H9 (cell line): ENCODE measurements at regions not wholly inside any gene's neighbourhood (a gene's known extent, or its start where the extent isn't known, plus 50 kb on each side); places are given as distances from the start of the nearest gene placed in this dataset.

ENCODE experiments used
- DNase-seq: peaks from one replicate; pipeline ENCODE4 v3.0.0-alpha.2; 2017
- H2AFZ ChIP-seq: one replicate; pipeline ENCODE4 v1.6.1; 2013; ENCODE audit warnings: mild to moderate bottlenecking, low read length, control low read depth, moderate library complexity
- H2AK5ac ChIP-seq: 2 replicates; pipeline ENCODE4 v1.6.1; 2013; ENCODE audit warnings: low read length, control low read depth, mixed read lengths; ENCODE audit not compliant: insufficient read length
- H2BK120ac ChIP-seq: one replicate; pipeline ENCODE4 v1.6.1; 2013; ENCODE audit warnings: low read depth, mild to moderate bottlenecking, low read length, control low read depth, inconsistent platforms; ENCODE audit not compliant: poor library complexity, severe bottlenecking
- H2BK12ac ChIP-seq: 2 replicates; pipeline ENCODE4 v1.6.1; 2013; ENCODE audit warnings: low read length, control low read depth, mixed read lengths, low read depth; ENCODE audit not compliant: insufficient read length
- H2BK15ac ChIP-seq: 2 replicates; pipeline ENCODE4 v1.6.1; 2013; ENCODE audit warnings: low read depth, low read length, control low read depth
- H2BK20ac ChIP-seq: one replicate; pipeline ENCODE4 v1.6.1; 2013; ENCODE audit warnings: low read depth, mild to moderate bottlenecking, low read length, control low read depth, inconsistent platforms; ENCODE audit not compliant: poor library complexity, severe bottlenecking
- H2BK5ac ChIP-seq: 2 replicates; pipeline ENCODE4 v1.6.1; 2013; ENCODE audit warnings: low read length, control low read depth, mixed read lengths; ENCODE audit not compliant: insufficient read length
- H3K14ac ChIP-seq: 2 replicates; pipeline ENCODE4 v1.6.1; 2013; ENCODE audit warnings: low read length, control low read depth; ENCODE audit not compliant: insufficient read depth
- H3K18ac ChIP-seq: 2 replicates; pipeline ENCODE4 v1.6.1; 2013; ENCODE audit warnings: low read depth, mild to moderate bottlenecking, mixed read lengths, low read length, control low read depth; ENCODE audit not compliant: insufficient read length
- H3K23ac ChIP-seq: 2 replicates; pipeline ENCODE4 v1.6.1; 2013; ENCODE audit warnings: low read length, control low read depth, mixed read lengths, low read depth; ENCODE audit not compliant: insufficient read length
- H3K23me2 ChIP-seq: 2 replicates; pipeline ENCODE4 v1.6.1; 2013; ENCODE audit warnings: low read depth, mild to moderate bottlenecking, mixed read lengths, low read length, control low read depth; ENCODE audit not compliant: insufficient read length, poor library complexity, severe bottlenecking
- H3K27ac ChIP-seq: 2 replicates; pipeline ENCODE4 v1.5.1; 2013; ENCODE audit warnings: low read length, control low read depth, mixed read lengths, low read depth; ENCODE audit not compliant: insufficient read length
- H3K27me3 ChIP-seq: 2 replicates; pipeline ENCODE4 v1.6.1; 2013; ENCODE audit warnings: low read length, control low read depth, inconsistent platforms; ENCODE audit not compliant: insufficient read depth
- H3K4ac ChIP-seq: 2 replicates; pipeline ENCODE4 v1.6.1; 2013; ENCODE audit warnings: low read depth, mild to moderate bottlenecking, control low read depth, inconsistent platforms, low read length, moderate library complexity
- H3K4me1 ChIP-seq: 2 replicates; pipeline ENCODE4 v1.6.1; 2013; ENCODE audit warnings: low read length, control low read depth, inconsistent platforms; ENCODE audit not compliant: insufficient read depth
- H3K4me2 ChIP-seq: 2 replicates; pipeline ENCODE4 v1.6.1; 2013; ENCODE audit warnings: low read length, control low read depth, mixed read lengths; ENCODE audit not compliant: insufficient read length, insufficient read depth
- H3K56ac ChIP-seq: 2 replicates; pipeline ENCODE4 v1.6.1; 2013; ENCODE audit warnings: low read depth, mild to moderate bottlenecking, mixed read lengths, low read length, control low read depth; ENCODE audit not compliant: insufficient read length
- H3K79me1 ChIP-seq: 2 replicates; pipeline ENCODE4 v1.6.1; 2013; ENCODE audit warnings: low read depth, mild to moderate bottlenecking, moderate library complexity, low read length, control low read depth, inconsistent platforms; ENCODE audit not compliant: insufficient read depth, poor library complexity, severe bottlenecking
- H3K79me2 ChIP-seq: 2 replicates; pipeline ENCODE4 v1.6.1; 2013; ENCODE audit warnings: low read length, control low read depth, inconsistent platforms; ENCODE audit not compliant: insufficient read depth
- H3K9ac ChIP-seq: 2 replicates; pipeline ENCODE4 v1.6.1; 2013; ENCODE audit warnings: low read length, control low read depth, mixed read lengths; ENCODE audit not compliant: insufficient read length; ENCODE audit errors: extremely low read depth
- H3K9me3 ChIP-seq: one replicate; pipeline ENCODE4 v1.6.1; 2013; ENCODE audit warnings: low read depth, low read length, inconsistent platforms; ENCODE audit not compliant: control insufficient read depth
- H3T11ph ChIP-seq: one replicate; pipeline ENCODE4 v1.6.1; 2013; ENCODE audit warnings: mild to moderate bottlenecking, low read length, control low read depth, inconsistent platforms
- H4K20me1 ChIP-seq: one replicate; pipeline ENCODE4 v1.6.1; 2013; ENCODE audit not compliant: control insufficient read depth, insufficient read length, insufficient read depth
- H4K5ac ChIP-seq: 2 replicates; pipeline ENCODE4 v1.6.1; 2013; ENCODE audit warnings: low read depth, mild to moderate bottlenecking, mixed read lengths, low read length, control low read depth; ENCODE audit not compliant: insufficient read length
- H4K8ac ChIP-seq: replicated peaks from 2 replicates; pipeline ENCODE4 v1.6.1; 2013; ENCODE audit warnings: low read length, control low read depth, mixed read lengths, low read depth; ENCODE audit not compliant: insufficient read length
- H4K91ac ChIP-seq: 2 replicates; pipeline ENCODE4 v1.6.1; 2013; ENCODE audit warnings: low read depth, mild to moderate bottlenecking, moderate library complexity, mixed read lengths, low read length, control low read depth; ENCODE audit not compliant: insufficient read length
- H3K27ac Mint-ChIP-seq, 3 experiments: 2 replicates in 2 of 3; 3 replicates in 1 of 3; pipeline ENCODE4 v1.8.0; 2020 to 2021; ENCODE audit warnings: mixed read lengths in 3 of 3, mild to moderate bottlenecking in 1 of 3, moderate library complexity in 1 of 3
- H3K27me3 Mint-ChIP-seq: 2 replicates; pipeline ENCODE4 v1.8.0; 2021; ENCODE audit warnings: low read depth, mild to moderate bottlenecking, moderate library complexity, mixed read lengths
- H3K36me3 Mint-ChIP-seq, 3 experiments: 2 replicates in 2 of 3; 3 replicates in 1 of 3; pipeline ENCODE4 v1.8.0; 2020 to 2021; ENCODE audit warnings: low read depth in 3 of 3, mixed read lengths in 3 of 3; ENCODE audit not compliant: insufficient read depth in 1 of 3
- H3K4me1 Mint-ChIP-seq, 2 experiments: 2 replicates each; pipeline ENCODE4 v1.8.0; 2020; ENCODE audit warnings: mixed read lengths in 2 of 2
- H3K4me3 Mint-ChIP-seq, 2 experiments: 2 replicates in 1 of 2; 3 replicates in 1 of 2; pipeline ENCODE4 v1.8.0; 2020 to 2021; ENCODE audit warnings: mild to moderate bottlenecking in 2 of 2, mixed read lengths in 2 of 2, moderate library complexity in 1 of 2
- H3K9me3 Mint-ChIP-seq, 2 experiments: 2 replicates in 1 of 2; 3 replicates in 1 of 2; pipeline ENCODE4 v1.8.0; 2020; ENCODE audit warnings: mild to moderate bottlenecking in 2 of 2, mixed read lengths in 2 of 2, moderate library complexity in 1 of 2
- CTCF ChIP-seq: fragments of 200-600 bp; sonication (generic); conservative IDR thresholded peaks from 3 replicates; pipeline ENCODE4 v1.8.0; 2021; ENCODE audit warnings: antibody characterized with exemption, mild to moderate bottlenecking
- WGBS: extraction: QIAGEN DNeasy Blood & Tissue Kit; methylation state at CpG from one replicate; pipeline ENCODE4 v1.1.7; 2013; ENCODE audit warnings: missing lambda C conversion rate, low lambda C conversion rate, mixed read lengths; ENCODE audit not compliant: insufficient read length; ENCODE audit errors: extremely low coverage; 5-methylcytosine and 5-hydroxymethylcytosine counted together

GRCh38 chr5:1671351-1671750 lies 128.3 kb downstream of the MRPL36 start:
- no peaks in the 10 kb centered on the region for H3K9me3 Mint-ChIP-seq
- Histone ChIP-seq H3K23me2 (no peaks in the 10 kb centered on the region), H3K9me3 (no peaks in the 10 kb centered on the region), H2AFZ (no peak overlapping the region), H4K5ac (no peak overlapping the region), H3K4me1 (no peaks in the 10 kb centered on the region), H2BK20ac (no peak overlapping the region), H3K23ac (no peak overlapping the region), H3K4ac (no peak overlapping the region), H3T11ph (no peak overlapping the region), H2BK12ac (no peak overlapping the region), H3K18ac (no peak overlapping the region), H3K27me3 (peaks cover 3% of the 10 kb centered on the region; the same call in 1 of the 2 replicates), H3K56ac (no peak overlapping the region), H2BK120ac (no peak overlapping the region), H3K14ac (no peak overlapping the region), H2AK5ac (no peak overlapping the region), H3K4me2 (no peak overlapping the region), H2BK5ac (no peak overlapping the region), H2BK15ac (no peak overlapping the region), H4K20me1 (no peaks in the 10 kb centered on the region), H3K27ac (no peak overlapping the region), H4K91ac (no peak overlapping the region), H3K79me1 (no peaks in the 10 kb centered on the region), H3K9ac (no peak overlapping the region), H4K8ac (no peak overlapping the region), H3K79me2 (no peaks in the 10 kb centered on the region)
- H3K27ac Mint-ChIP-seq, result no peak overlapping the region
- peaks cover 44% of the 10 kb centered on the region for H3K27me3 Mint-ChIP-seq
- no peak for DNase-seq
- no peak overlapping the region for H3K4me3 Mint-ChIP-seq
- H3K36me3 Mint-ChIP-seq, result no peaks in the 10 kb centered on the region; a peak in 2 of 7 replicates
- H3K4me1 Mint-ChIP-seq, result peaks cover 15 to 27% of the 10 kb centered on the region in 2 experiments
- TF ChIP-seq CTCF, result no peak
- WGBS, result no CpG with 5 or more reads among the region's 11 CpGs
